VCaP (cell line): ENCODE measurements at regions not wholly inside any gene's neighbourhood (a gene's known extent, or its start where the extent isn't known, plus 50 kb on each side); places are given as distances from the start of the nearest gene placed in this dataset.

Experiments
- H3K27ac ChIP-seq: fragments of 450-650 bp; 2 replicates; pipeline ENCODE4 v1.5.1; 2017
- TF ChIP-seq, protein P1 (sequence below): fragments of 450-650 bp; conservative IDR thresholded peaks from 2 replicates; pipeline ENCODE4 v1.5.1; 2017; ENCODE audit warnings: mild to moderate bottlenecking, moderate library complexity

DNA sequence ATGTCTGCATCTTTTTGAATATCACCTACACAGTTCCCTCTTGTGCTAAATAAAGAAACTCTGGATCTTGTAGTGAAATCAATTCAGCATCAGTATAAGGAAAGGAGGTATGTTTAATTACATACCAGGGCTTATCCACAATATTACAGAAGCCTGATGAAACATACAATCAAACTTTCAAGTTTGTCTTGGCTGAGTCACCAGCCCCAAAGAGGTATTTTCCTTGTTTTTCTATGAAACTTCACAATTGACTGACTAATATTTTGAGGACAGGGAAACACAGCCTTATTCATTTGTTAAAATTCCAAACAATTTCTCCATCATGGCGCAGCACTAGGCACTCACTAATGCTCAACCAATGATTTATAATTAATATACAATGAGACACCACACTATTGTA is 952.4 kb downstream of the PCDH17 start:
- no peak overlapping the region for H3K27ac ChIP-seq
- TF ChIP-seq, protein P1, sequence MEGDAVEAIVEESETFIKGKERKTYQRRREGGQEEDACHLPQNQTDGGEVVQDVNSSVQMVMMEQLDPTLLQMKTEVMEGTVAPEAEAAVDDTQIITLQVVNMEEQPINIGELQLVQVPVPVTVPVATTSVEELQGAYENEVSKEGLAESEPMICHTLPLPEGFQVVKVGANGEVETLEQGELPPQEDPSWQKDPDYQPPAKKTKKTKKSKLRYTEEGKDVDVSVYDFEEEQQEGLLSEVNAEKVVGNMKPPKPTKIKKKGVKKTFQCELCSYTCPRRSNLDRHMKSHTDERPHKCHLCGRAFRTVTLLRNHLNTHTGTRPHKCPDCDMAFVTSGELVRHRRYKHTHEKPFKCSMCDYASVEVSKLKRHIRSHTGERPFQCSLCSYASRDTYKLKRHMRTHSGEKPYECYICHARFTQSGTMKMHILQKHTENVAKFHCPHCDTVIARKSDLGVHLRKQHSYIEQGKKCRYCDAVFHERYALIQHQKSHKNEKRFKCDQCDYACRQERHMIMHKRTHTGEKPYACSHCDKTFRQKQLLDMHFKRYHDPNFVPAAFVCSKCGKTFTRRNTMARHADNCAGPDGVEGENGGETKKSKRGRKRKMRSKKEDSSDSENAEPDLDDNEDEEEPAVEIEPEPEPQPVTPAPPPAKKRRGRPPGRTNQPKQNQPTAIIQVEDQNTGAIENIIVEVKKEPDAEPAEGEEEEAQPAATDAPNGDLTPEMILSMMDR, result no peak

DNA sequence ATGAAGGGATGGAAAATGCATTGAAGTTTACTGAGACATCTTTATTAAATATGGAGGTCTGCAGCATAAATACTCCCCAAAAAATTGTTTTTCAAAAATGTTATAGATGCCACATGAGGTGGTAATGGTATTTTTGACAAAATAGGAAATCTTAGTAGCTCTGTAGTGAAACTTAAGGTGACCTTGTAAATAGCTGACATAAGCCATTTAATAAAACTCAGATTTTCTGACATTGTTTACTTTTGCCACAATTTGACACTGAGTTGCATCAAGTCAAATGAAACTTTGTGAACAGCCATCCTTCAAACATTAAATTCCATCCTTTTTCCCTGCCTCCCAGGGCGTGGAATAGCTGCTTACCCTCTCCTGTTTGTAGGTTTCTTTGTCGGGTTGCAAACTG is 953.1 kb downstream of the PCDH17 start:
- H3K27ac ChIP-seq, result no peak overlapping the region

DNA sequence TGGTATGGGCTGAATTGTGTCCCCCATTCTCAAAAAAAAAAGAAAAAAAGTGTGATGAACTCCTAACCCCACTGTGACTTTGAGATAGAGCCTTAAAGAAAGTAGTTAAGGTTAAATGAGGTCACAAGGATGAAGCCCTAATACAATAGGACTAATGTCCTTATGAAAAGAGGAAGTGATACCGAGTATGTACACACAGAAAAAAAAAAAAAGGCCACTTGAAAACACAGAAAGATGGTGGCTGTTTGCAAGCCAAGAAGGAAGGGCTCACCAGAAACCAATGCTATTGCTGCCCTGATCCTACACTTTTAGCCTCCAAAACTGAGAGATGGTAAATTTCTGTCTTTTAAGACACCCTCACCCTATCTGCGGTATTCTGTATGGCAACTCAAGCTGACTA is 955.6 kb downstream of the PCDH17 start:
- TF ChIP-seq, protein P1, result no peak

More for the DNA sequence above, 953.1 kb downstream of the PCDH17 start:
- TF ChIP-seq, protein P1, result no peak

DNA sequence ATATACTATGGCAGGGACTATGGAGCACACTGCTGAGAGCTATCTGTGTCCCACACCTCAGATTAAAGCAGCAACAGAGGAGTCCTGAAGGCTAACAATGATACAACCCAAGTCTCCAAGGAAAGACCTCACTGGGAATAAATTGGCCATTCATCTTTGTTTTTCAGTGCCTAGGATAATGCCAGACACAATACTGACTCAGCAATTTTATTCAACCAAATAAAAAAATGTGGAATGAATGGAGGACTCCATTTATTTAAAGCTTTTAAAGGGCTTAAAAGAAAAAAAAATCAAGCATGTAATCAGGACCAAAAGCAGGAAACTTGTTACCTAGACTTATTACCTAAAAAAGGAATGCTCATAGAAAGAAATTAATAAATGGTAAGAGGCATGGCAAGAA is 960.5 kb downstream of the PCDH17 start:
- TF ChIP-seq, protein P1, result no peak
- H3K27ac ChIP-seq, result no peak overlapping the region

More for the DNA sequence above, 955.6 kb downstream of the PCDH17 start:
- no peak overlapping the region for H3K27ac ChIP-seq

DNA sequence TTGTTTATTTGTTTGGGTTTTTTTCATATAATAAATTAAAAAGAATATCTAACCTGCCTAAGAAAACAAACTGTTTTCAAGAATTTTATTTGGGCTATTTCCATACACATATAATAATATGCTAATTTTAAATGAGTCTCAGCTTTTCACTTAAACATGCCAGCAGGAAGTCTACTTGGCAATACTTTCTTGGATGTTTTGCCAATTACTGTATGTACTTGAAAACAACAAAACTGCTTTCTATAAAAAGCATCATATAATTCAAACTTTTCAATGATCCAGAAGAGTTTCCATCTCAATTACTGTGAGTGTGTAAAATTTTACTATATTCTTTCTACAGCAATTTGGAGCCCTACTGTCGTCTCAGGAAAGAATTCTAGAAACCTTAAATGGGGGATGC is 961.2 kb downstream of the PCDH17 start:
- TF ChIP-seq, protein P1, result no peak
- no peak overlapping the region for H3K27ac ChIP-seq

DNA sequence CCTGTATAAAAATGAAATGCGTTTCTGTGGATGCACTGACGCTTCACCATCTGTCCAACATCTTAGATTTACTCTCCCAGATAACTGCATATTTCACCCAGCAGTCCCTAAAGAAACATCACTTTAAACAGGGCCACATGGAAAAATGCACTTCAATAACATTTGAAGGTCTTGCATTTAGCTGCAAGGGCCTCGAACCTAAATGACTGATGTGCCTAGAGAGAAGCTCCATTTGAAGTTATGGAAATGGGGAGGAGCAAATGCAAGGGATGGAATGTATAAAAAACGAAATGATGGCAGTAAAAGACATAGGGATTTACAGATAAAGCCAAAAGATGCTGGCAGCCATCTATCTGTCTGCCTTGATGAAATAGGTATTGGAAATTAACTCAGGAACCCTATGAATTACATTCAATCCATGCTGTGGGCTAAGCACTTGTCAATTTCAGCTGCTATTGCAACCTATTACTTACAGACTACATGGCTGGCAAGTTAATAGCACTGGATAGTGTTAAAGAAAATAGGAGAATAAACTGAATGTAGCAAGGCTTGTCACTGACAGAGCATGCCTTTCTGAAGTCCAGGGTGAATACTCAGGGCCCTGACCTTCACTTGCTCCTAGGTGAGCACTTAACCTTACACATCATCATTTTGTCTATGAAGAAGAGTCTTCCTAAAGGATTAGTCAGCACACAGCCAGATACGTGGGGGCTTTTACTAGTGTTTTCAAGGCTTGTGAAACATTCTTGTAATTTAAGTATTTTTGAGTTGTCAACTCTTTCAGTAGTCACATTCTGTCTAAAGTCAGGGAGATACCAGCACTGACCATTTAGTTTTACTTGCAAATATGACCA is 963.4 kb downstream of the PCDH17 start:
- TF ChIP-seq, protein P1, result no peak
- no peak overlapping the region for H3K27ac ChIP-seq

DNA sequence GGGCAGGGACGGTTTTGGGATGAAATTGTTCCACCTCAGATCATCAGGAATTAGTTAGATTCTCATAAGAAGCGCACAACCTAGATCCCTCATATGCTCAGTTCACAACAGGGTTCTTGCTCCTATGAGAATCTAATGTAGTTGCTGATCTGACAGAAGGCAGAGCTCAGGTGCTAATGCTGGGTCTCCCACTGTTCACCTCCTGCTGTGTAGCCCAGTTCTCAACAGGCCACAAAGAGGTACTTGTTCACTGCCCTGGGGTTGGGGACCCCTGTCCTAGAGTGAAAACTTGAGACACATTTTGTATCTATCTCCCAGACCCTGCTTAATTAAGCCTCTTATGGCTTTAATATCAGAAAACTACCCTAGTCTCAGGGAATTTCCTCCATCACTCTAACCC is 966.0 kb downstream of the PCDH17 start:
- H3K27ac ChIP-seq, result no peak overlapping the region
- TF ChIP-seq, protein P1, result no peak
